ENCODE measurements at regions not wholly inside any gene's neighbourhood (a gene's known extent, or its start where the extent isn't known, plus 50 kb on each side); places are given as distances from the start of the nearest gene placed in this dataset.
A peak's percentile ranks its signal among the peaks of the same experiment; 100 is the strongest.

GRCh38 chrX:79300856-79301255 lies 66.3 kb downstream of the ITM2A start:
- no peak for DNase-seq (ENCODE audit: low read depth)

GRCh38 chrX:79290596-79290995 lies 76.5 kb downstream of the ITM2A start:
- DNase-seq (ENCODE audit: low read depth), result no peak

GRCh38 chrX:79288733-79289132 lies 78.4 kb downstream of the ITM2A start:
- no peak for DNase-seq (ENCODE audit: low read depth)

GRCh38 chrX:79287724-79288123 lies 79.4 kb downstream of the ITM2A start:
- DNase-seq (ENCODE audit: low read depth), result no peak

GRCh38 chrX:79281775-79282174 lies 85.4 kb downstream of the ITM2A start:
- no peak for DNase-seq (ENCODE audit: low read depth)

- DNase-seq (ENCODE audit: low read depth), result peak; percentile 43
Observed at GRCh38 chrX:79270401-79270800, 96.7 kb downstream of the ITM2A start.

- DNase-seq (ENCODE audit: low read depth), result no peak
Observed at GRCh38 chrX:79268788-79269187, 98.3 kb downstream of the ITM2A start.

GRCh38 chrX:79266702-79267101 lies 100.4 kb downstream of the ITM2A start:
- DNase-seq (ENCODE audit: low read depth), result no peak

GRCh38 chrX:79263550-79263949 lies 103.6 kb downstream of the ITM2A start:
- DNase-seq (ENCODE audit: low read depth), result no peak

- DNase-seq (ENCODE audit: low read depth), result peak; percentile 24
Observed at GRCh38 chrX:79259073-79259689, 108.0 kb downstream of the ITM2A start.

GRCh38 chrX:79243691-79244090 lies 99.2 kb downstream of the GPR174 start:
- DNase-seq (ENCODE audit: low read depth), result no peak

GRCh38 chrX:79235899-79236298 lies 91.4 kb downstream of the GPR174 start:
- no peak for DNase-seq (ENCODE audit: low read depth)

GRCh38 chrX:79231662-79232061 lies 87.2 kb downstream of the GPR174 start:
- no peak for DNase-seq (ENCODE audit: low read depth)

Measured in T-helper 22 cell (primary cell).